ENCODE measurements at regions not wholly inside any gene's neighbourhood (a gene's known extent, or its start where the extent isn't known, plus 50 kb on each side); places are given as distances from the start of the nearest gene placed in this dataset.

GRCh38 chr2:66048667-66049066 is 386.3 kb upstream of the MEIS1 start:
- H3K9me3 ChIP-seq (ENCODE audit: severe bottlenecking): no peaks in the 10 kb centered on the region
- DNase-seq: no peak
- peaks cover 97% of the 10 kb centered on the region for H3K27me3 ChIP-seq (ENCODE audit: insufficient read depth, low read depth, severe bottlenecking)
- H3K27ac ChIP-seq: no peak overlapping the region
- H3K36me3 ChIP-seq: no peaks in the 10 kb centered on the region
- TF ChIP-seq, protein P1, sequence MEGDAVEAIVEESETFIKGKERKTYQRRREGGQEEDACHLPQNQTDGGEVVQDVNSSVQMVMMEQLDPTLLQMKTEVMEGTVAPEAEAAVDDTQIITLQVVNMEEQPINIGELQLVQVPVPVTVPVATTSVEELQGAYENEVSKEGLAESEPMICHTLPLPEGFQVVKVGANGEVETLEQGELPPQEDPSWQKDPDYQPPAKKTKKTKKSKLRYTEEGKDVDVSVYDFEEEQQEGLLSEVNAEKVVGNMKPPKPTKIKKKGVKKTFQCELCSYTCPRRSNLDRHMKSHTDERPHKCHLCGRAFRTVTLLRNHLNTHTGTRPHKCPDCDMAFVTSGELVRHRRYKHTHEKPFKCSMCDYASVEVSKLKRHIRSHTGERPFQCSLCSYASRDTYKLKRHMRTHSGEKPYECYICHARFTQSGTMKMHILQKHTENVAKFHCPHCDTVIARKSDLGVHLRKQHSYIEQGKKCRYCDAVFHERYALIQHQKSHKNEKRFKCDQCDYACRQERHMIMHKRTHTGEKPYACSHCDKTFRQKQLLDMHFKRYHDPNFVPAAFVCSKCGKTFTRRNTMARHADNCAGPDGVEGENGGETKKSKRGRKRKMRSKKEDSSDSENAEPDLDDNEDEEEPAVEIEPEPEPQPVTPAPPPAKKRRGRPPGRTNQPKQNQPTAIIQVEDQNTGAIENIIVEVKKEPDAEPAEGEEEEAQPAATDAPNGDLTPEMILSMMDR (IDR thresholded peaks at IDR 0.05; ENCODE audit: low read depth, low read length): no peak
- no peak overlapping the region for H3K4me3 ChIP-seq (ENCODE audit: low read depth, low read length)

GRCh38 chr2:66041902-66042657 is 392.8 kb upstream of the MEIS1 start:
- Histone ChIP-seq H3K36me3 (no peaks in the 10 kb centered on the region), H3K27ac (no peak overlapping the region), H3K4me3 (ENCODE audit: low read depth, low read length) (no peak overlapping the region), H3K27me3 (ENCODE audit: insufficient read depth, low read depth, severe bottlenecking) (peaks cover 95% of the 10 kb centered on the region), H3K9me3 (ENCODE audit: severe bottlenecking) (no peaks in the 10 kb centered on the region)
- TF ChIP-seq, protein P1 (IDR thresholded peaks at IDR 0.05; ENCODE audit: low read depth, low read length): no peak
- no peak for DNase-seq

GRCh38 chr2:66036948-66037347 is 398.0 kb upstream of the MEIS1 start:
- TF ChIP-seq, protein P1 (IDR thresholded peaks at IDR 0.05; ENCODE audit: low read depth, low read length): no peak
- DNase-seq: no peak
- no peak overlapping the region for H3K27ac ChIP-seq

GRCh38 chr2:66034467-66034866 is 400.5 kb upstream of the MEIS1 start:
- H3K27me3 ChIP-seq (ENCODE audit: insufficient read depth, low read depth, severe bottlenecking): peaks cover 74% of the 10 kb centered on the region
- TF ChIP-seq, protein P1 (IDR thresholded peaks at IDR 0.05; ENCODE audit: low read depth, low read length): no peak
- no peak overlapping the region for H3K27ac ChIP-seq
- no peaks in the 10 kb centered on the region for H3K36me3 ChIP-seq
- H3K9me3 ChIP-seq (ENCODE audit: severe bottlenecking): no peaks in the 10 kb centered on the region
- no peak overlapping the region for H3K4me3 ChIP-seq (ENCODE audit: low read depth, low read length)
- no peak for DNase-seq

More at GRCh38 chr2:66036948-66037347, 398.0 kb upstream of the MEIS1 start:
- no peak overlapping the region for H3K4me3 ChIP-seq (ENCODE audit: low read depth, low read length)
- peaks cover 81% of the 10 kb centered on the region for H3K27me3 ChIP-seq (ENCODE audit: insufficient read depth, low read depth, severe bottlenecking)
- H3K9me3 ChIP-seq (ENCODE audit: severe bottlenecking): no peaks in the 10 kb centered on the region
- no peaks in the 10 kb centered on the region for H3K36me3 ChIP-seq

DNA sequence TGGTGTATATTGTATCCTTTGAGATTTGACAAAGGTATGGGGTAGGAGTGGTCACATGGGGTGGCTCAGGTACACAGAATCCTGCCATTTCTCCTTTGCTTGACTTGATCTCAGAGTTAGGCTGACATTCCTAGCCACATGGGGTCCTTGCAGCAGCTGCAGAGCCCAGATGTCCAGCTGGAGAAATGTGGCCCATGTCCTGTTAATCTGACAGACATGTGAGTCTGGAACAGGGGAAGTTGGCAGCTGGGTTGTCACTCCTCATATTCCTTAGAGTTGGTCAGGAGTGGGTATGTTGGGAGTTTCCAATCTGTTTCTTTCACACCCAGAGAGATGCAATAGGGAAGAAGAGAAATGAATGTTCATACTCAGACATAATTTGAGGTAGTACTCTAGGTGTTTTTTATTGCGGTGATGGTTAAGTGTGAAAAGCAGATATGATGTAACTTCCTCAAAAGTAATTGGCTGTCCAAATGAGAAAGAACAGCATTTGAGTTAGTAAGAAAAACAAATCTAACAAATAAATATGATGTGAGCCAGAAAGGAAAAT is 402.6 kb upstream of the MEIS1 start:
- DNase-seq: no peak
- Histone ChIP-seq H3K4me3 (ENCODE audit: low read depth, low read length) (no peak overlapping the region), H3K27ac (no peak overlapping the region)

More for the DNA sequence above, 402.6 kb upstream of the MEIS1 start:
- Histone ChIP-seq H3K36me3 (no peaks in the 10 kb centered on the region), H3K9me3 (ENCODE audit: severe bottlenecking) (no peaks in the 10 kb centered on the region), H3K27me3 (ENCODE audit: insufficient read depth, low read depth, severe bottlenecking) (peaks cover 71% of the 10 kb centered on the region)
- TF ChIP-seq, protein P1 (IDR thresholded peaks at IDR 0.05; ENCODE audit: low read depth, low read length): no peak

Measured in WERI-Rb-1 (cell line).